PC-9 (cell line): ENCODE measurements at regions not wholly inside any gene's neighbourhood (a gene's known extent, or its start where the extent isn't known, plus 50 kb on each side); places are given as distances from the start of the nearest gene placed in this dataset.

Experiments
- BruUV-seq: library from RNA; stranded (reverse); fragments of 400-500 nt; replicated peaks from 2 replicates; lab custom pipeline; 2021; lab: Mats Ljungman, UMichigan
- CTCF ChIA-PET: fragments of 300-600 bp; sonication (Branson Sonifier 250); formaldehyde crosslinking; loops from one replicate; lab custom pipeline; 2022; ENCODE audit warnings: antibody characterized with exemption; lab: Charles Lee
- POLR2A ChIA-PET: fragments of 300-600 bp; sonication (Branson Sonifier 250); formaldehyde crosslinking; loops from one replicate; lab custom pipeline; 2022; ENCODE audit warnings: antibody characterized with exemption; ENCODE audit not compliant: unreplicated experiment; lab: Charles Lee
- DNase-seq, 2 experiments: peaks; one replicate each; pipeline versions ENCODE4 v3.0.0 to v3.0.0-alpha.2; 2015 to 2022; ENCODE audit warnings: mixed read lengths in 1 of 2
- H2AFZ ChIP-seq: fragments of 200-600 bp; sonication (generic); 2 replicates; pipeline ENCODE4 v1.8.1; 2017; ENCODE audit warnings: antibody characterized with exemption
- H3F3A ChIP-seq: fragments of 200-600 bp; sonication (generic); 2 replicates; pipeline ENCODE4 v1.8.1; 2017; ENCODE audit warnings: antibody characterized with exemption, mild to moderate bottlenecking, low read depth; ENCODE audit not compliant: insufficient read depth
- H3K27ac ChIP-seq: fragments of 200-600 bp; sonication (generic); 2 replicates; pipeline ENCODE4 v1.6.1; 2016; ENCODE audit warnings: mixed run types
- H3K27me3 ChIP-seq: fragments of 200-600 bp; sonication (generic); 2 replicates; pipeline ENCODE4 v1.6.1; 2016; ENCODE audit warnings: low read depth, mixed run types; ENCODE audit not compliant: insufficient read depth
- H3K36me3 ChIP-seq: fragments of 200-600 bp; sonication (generic); 2 replicates; pipeline ENCODE4 v1.6.1; 2016; ENCODE audit warnings: low read depth, mixed run types
- H3K4me1 ChIP-seq: fragments of 200-600 bp; sonication (generic); replicated peaks from 2 replicates; pipeline ENCODE4 v1.6.1; 2016; ENCODE audit warnings: mixed run types; ENCODE audit not compliant: insufficient read depth
- H3K4me2 ChIP-seq: fragments of 200-600 bp; sonication (generic); 2 replicates; pipeline ENCODE4 v1.6.1; 2017; ENCODE audit warnings: mixed run types
- H3K4me3 ChIP-seq: fragments of 200-600 bp; sonication (generic); 2 replicates; pipeline ENCODE4 v1.6.1; 2016; ENCODE audit warnings: mixed run types
- H3K79me2 ChIP-seq: fragments of 200-600 bp; sonication (generic); 2 replicates; pipeline ENCODE4 v1.6.1; 2017; ENCODE audit warnings: low read depth, mixed run types
- H3K9me2 ChIP-seq: fragments of 200-600 bp; sonication (generic); 2 replicates; pipeline ENCODE4 v1.8.1; 2017; ENCODE audit warnings: mild to moderate bottlenecking; ENCODE audit not compliant: insufficient read depth
- H3K9me3 ChIP-seq: fragments of 200-600 bp; sonication (generic); 2 replicates; pipeline ENCODE4 v1.8.1; 2016; ENCODE audit warnings: low read depth; ENCODE audit not compliant: insufficient read depth
- H4K20me1 ChIP-seq: fragments of 200-600 bp; sonication (generic); 2 replicates; pipeline ENCODE4 v1.8.1; 2017; ENCODE audit not compliant: insufficient read depth
- CTCF ChIP-seq: fragments of 200-600 bp; sonication (generic); conservative IDR thresholded peaks from 2 replicates; pipeline ENCODE4 v1.6.1; 2017; ENCODE audit warnings: mixed run types, antibody characterized with exemption, mild to moderate bottlenecking, moderate library complexity
- EZH2 ChIP-seq: fragments of 200-600 bp; sonication (generic); IDR thresholded peaks from 2 replicates; pipeline ENCODE4 v1.8.0; 2017; ENCODE audit warnings: antibody characterized with exemption, low read depth
- intact Hi-C: fragments of 100-400 bp; cut with micrococcal nuclease; formaldehyde crosslinking; loops from one replicate; pipeline ENCODE4 v1.10.0; 2022; ENCODE audit not compliant: unreplicated experiment

GRCh38 chr7:45495618-45496017 is 78.5 kb upstream of the ADCY1 start:
- H3K4me1 ChIP-seq = no peaks in the 10 kb centered on the region
- POLR2A ChIA-PET = no interaction called here
- CTCF ChIA-PET = no interaction called here
- intact Hi-C loops = no loop called here
- no peak for DNase-seq
- H3F3A ChIP-seq = no peaks in the 10 kb centered on the region
- no peak overlapping the region for H3K4me3 ChIP-seq
- peaks cover 91% of the 10 kb centered on the region for H3K27me3 ChIP-seq
- H3K79me2 ChIP-seq = no peaks in the 10 kb centered on the region
- H3K9me2 ChIP-seq = no peaks in the 10 kb centered on the region
- H3K36me3 ChIP-seq = no peaks in the 10 kb centered on the region
- H3K9me3 ChIP-seq = 0 out of 2 replicates have a peak, but pooled peaks cover 4% of the 10 kb centered on the region
- BruUV-seq = no TSS peak
- TF ChIP-seq CTCF = no peak
- no peak for TF ChIP-seq EZH2
- no peak overlapping the region for H3K27ac ChIP-seq
- H3K4me2 ChIP-seq = no peak overlapping the region
- H2AFZ ChIP-seq = no peak overlapping the region
- no peaks in the 10 kb centered on the region for H4K20me1 ChIP-seq

- BruUV-seq = no TSS peak
- CTCF ChIA-PET = no interaction called here
- POLR2A ChIA-PET = no interaction called here
Measured at GRCh38 chr7:45500257-45500656, 73.9 kb upstream of the ADCY1 start.

GRCh38 chr7:45501791-45502190 is 72.4 kb upstream of the ADCY1 start:
- POLR2A ChIA-PET = interaction anchor here (0.6 kb wide), 1 partner anchor 17 kb away, joined by 4 read pairs; no protein-coding TSS in a partner anchor
- Histone ChIP-seq H3K36me3 (no peaks in the 10 kb centered on the region), H3K4me1 (no peaks in the 10 kb centered on the region), H3K4me3 (no peak overlapping the region), H3K4me2 (no peak overlapping the region), H4K20me1 (no peaks in the 10 kb centered on the region), H3K79me2 (no peaks in the 10 kb centered on the region), H3K27ac (no peak overlapping the region), H3F3A (no peaks in the 10 kb centered on the region), H2AFZ (no peak overlapping the region), H3K9me3 (peaks cover 12% of the 10 kb centered on the region; the same call in 1 of the 2 replicates), H3K27me3 (peaks cover 41% of the 10 kb centered on the region), H3K9me2 (no peaks in the 10 kb centered on the region)
- no peak for TF ChIP-seq CTCF
- DNase-seq = no peak
- intact Hi-C loops = no loop called here
- BruUV-seq = no TSS peak
- CTCF ChIA-PET = no interaction called here

More at GRCh38 chr7:45500257-45500656, 73.9 kb upstream of the ADCY1 start:
- no peak for TF ChIP-seq EZH2
- no peak for TF ChIP-seq CTCF
- Histone ChIP-seq H3F3A (no peaks in the 10 kb centered on the region), H3K4me3 (no peak overlapping the region), H3K9me2 (no peaks in the 10 kb centered on the region), H2AFZ (no peak overlapping the region), H3K27me3 (peaks cover 57% of the 10 kb centered on the region), H4K20me1 (no peaks in the 10 kb centered on the region), H3K4me1 (no peaks in the 10 kb centered on the region), H3K4me2 (no peak overlapping the region), H3K9me3 (peaks cover 12% of the 10 kb centered on the region; the same call in 1 of the 2 replicates), H3K36me3 (no peaks in the 10 kb centered on the region), H3K27ac (no peak overlapping the region), H3K79me2 (no peaks in the 10 kb centered on the region)
- intact Hi-C loops = no loop called here
- DNase-seq = no peak
